ENCODE measurements at regions not wholly inside any gene's neighbourhood (a gene's known extent, or its start where the extent isn't known, plus 50 kb on each side); places are given as distances from the start of the nearest gene placed in this dataset.

DNA sequence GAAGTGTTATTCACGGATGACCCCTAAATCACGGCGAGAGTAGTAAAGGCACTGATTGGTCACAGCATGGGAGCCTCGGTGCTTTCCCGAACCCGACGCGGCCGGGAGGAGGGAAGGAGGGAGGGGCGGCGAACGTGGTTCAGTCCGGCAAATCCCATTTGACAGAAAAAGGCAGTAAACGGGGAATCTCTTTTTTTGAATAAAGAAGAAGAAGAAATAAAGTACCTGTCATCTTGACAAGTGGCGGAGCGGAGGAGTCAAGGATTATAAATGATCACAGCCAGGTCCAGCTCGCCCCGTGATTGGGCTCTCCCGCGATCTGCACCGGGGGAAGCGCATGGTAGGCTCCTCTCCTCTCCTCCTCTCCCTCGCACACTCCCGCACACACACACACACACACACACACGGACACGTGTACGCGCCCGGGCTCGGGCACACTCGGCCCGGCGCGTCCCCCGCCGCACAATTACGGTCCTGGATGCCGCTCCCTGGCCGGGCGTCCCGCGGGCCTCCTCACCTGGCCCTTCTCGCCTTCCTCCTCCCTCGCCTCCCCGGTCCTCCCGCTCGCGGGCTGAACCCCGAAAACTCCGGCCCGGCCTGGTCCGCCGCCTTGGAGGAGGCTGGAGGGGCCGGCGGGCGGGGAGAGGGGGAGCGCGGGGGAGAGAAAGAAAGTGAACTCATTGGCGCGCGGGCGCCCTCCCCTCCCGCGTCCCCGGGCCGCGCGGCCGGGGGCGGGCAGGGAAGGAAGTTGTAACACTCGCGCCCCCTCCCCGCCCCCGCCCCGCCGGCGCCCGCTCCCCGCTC is 99.2 kb upstream of the TENM3 start:
- DNase-seq (ENCODE audit: low spot score) = no peak

DNA sequence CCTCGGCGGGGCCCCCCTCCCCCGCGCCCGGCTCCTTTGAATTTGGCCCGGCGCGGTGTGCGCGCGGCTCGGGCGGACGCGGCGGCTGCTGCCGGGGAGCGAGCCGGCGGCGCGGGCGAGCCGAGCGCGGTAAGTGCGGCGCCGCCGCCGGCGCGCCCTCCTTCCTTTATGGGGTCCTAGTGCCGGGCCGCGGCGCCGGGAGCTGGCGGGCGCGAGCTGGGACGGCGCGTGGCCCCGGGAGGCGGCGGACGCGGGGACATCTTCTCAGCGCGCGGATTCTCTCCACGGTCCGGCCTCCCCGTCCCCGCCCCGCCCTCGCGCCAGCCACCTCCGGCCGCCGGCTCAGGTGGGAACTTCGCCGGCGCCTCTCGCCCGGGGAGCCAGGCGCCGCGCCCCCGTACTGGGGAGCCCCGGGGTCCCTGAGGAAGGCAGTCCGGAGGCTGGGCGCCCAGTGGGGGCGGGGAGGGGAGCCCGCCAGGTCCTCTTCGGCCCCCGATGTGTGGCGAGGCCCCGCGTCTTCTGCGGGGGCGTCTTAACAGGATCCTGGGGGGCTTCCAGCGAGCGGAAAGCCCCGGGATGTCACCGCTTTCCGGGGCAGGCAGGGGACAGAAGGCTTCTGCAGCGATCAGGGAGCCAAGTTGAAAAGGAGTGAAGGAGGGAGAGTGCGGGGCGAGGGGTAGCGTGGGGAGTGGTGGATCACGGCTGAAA is 98.4 kb upstream of the TENM3 start:
- no peak for DNase-seq (ENCODE audit: low spot score)

DNA sequence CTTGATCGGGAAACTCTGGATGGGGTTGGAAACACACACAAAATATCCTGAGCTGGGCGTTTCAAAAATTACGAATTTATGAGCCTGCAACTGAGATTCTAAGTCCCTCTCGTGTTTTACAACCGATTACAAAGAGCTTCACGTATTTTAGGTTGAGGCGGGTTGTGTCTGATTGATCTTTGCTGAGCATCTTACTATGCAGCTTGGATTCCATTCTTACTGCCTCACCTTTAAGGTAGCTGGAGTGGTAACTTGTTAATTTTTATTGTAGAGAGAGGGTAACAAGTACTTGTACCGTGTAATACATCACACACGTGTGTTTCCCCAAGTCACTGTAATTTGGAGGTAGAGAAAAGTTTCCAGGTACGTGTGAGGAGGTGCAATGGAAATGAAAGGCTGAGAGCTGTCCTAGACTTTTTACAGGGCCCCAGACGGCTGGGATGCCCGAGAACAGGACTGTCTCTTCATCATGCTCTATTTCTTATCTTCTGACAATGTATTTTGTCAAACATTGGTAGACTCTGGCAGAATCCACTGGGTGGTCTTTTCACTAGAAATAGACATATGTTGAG is 97.8 kb upstream of the TENM3 start:
- DNase-seq (ENCODE audit: low spot score) = no peak

GRCh38 chr4:182147391-182147790 is 95.8 kb upstream of the TENM3 start:
- no peak for DNase-seq (ENCODE audit: low spot score)

DNA sequence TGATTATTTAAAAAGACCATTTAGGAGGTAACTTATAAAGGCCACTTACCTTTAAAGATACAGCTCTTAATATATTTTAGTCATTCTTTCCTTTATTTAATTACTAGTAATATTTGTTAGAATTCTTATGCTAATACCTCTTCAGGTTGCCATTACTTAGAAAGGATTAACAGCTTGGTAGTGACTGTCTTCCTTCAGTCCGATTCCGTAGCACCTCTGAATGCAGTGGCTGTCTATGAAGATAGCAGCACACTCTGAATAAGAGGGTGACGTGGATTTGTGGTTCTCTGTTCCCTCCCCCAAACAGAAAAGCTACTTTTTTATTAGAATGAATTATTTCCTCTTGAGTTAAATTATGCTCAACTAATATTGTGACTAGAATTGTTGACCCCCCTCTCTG is 92.6 kb upstream of the TENM3 start:
- no peak for DNase-seq (ENCODE audit: low spot score)

GRCh38 chr4:182155806-182156205 is 87.4 kb upstream of the TENM3 start:
- DNase-seq (ENCODE audit: low spot score) = no peak

GRCh38 chr4:182163180-182163579 is 80.0 kb upstream of the TENM3 start:
- DNase-seq (ENCODE audit: low spot score) = no peak

DNA sequence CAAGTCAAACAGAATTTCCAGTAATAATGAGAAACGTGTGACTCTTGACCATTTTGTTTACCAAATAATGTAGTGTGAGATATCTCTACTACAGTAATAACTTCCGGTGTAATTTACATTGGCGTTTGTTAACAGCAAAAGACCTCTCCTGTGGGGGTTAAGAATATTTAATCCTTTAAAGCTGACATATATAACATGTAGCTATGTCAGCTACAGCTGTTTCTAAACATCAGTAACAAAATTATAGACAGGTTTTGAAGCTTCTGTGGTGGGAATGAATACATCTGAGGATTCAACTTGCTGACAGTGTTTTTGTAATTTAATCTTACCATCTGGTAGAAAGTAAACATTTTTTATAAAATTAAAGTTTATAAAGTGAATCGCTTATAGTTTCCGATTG is 73.6 kb upstream of the TENM3 start:
- DNase-seq (ENCODE audit: low spot score) = no peak

GRCh38 chr4:182169987-182170386 is 73.2 kb upstream of the TENM3 start:
- DNase-seq (ENCODE audit: low spot score) = no peak

- DNase-seq (ENCODE audit: low spot score) = no peak
Observed at GRCh38 chr4:182170417-182170935, 72.7 kb upstream of the TENM3 start.

- DNase-seq (ENCODE audit: low spot score) = no peak
Observed at GRCh38 chr4:182174979-182175378, 68.2 kb upstream of the TENM3 start.

DNA sequence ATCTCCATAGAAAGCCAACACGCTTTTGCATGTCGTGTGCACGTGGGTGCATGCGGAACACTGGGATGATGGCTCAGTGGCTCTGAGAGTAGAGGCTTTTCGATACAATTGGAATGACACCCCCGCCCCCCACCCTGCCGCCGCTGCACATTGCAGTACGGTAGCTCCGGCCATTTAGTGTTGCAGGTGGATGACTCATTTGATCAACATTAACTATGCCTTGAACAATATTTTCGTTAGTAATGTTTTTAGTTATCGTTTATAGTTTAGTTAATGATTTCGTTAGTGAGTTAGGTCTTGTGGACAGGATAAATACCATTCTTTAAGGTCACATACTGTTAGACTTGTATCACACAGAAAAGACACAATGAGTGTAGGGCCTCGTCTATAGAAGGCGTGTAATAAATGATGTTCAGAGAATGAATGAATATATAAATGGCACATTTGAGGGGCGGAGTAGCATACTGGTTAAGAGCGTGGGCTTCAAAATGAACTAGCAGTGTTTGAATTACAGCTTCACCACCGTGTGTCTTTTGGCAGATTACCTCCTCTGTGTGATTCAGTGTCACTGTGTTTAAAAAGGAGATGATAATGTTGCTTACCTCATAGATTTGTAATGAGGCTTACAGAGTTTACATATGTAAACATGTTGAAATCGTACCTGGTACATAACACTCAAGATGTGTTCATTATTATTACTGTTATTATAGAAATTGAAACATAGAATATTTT is 67.2 kb upstream of the TENM3 start:
- DNase-seq (ENCODE audit: low spot score) = no peak

- DNase-seq (ENCODE audit: low spot score) = no peak
Observed at GRCh38 chr4:182177166-182177565, 66.0 kb upstream of the TENM3 start.

DNA sequence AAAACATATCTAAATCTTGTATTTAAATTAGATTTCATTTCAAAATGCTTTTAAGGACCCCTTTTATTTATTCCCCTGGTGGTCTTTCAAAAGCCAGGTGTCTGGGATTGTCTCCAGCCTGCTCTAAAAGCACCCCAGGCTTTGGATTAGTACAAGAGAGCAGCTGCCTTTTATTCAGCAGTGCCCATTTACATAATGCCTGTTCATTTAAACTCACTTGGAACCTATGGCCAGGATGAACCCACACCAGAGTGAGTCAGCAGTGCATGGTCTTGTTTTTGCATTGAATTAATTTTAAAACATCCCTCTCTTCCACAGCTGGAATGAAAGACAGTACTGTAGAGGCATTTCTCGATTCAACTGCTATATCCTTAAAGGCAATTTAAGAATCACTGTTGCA is 64.1 kb upstream of the TENM3 start:
- peak; percentile 17 for DNase-seq (ENCODE audit: low spot score)

DNA sequence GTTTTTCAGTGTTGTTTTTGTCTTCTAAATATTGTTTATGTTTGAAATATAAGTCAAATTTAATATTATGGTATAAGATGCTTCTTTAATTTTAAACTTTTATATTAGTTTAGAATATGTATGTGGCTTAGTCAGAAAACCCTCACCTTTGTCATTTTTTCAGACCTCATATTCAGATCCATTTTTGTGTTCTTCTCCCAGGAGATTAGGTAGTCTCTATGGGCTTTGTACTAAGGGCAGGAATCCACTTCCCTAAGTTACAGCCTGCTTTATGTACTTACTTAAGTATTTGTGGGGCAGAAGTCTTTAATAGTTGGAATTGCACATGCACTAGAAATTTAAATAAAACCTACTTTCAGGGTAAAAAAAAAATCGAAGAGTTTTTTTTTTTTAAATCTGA is 63.5 kb upstream of the TENM3 start:
- no peak for DNase-seq (ENCODE audit: low spot score)

DNA sequence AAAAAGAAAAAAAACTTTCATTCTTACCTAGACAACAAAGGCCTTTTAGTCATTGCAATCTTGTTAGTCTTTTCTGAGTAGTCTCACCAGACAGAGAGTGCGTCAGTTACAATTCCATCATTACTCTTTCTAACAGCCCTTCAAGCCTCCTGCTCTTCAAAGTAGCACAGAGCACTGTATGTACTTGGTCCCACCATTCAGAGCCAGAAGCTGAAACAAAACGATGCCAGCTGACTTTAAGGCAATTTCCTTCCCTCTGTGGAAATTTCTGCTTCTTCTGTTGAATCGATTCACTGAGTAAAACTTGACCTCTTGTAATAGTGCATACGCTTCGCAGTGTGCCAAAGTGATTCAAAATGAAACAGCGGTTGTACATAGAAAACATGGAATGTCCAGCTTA is 57.7 kb upstream of the TENM3 start:
- no peak for DNase-seq (ENCODE audit: low spot score)

- DNase-seq (ENCODE audit: low spot score) = no peak
Observed at GRCh38 chr4:182187674-182188073, 55.5 kb upstream of the TENM3 start.

GRCh38 chr4:182188622-182189021 is 54.6 kb upstream of the TENM3 start:
- DNase-seq (ENCODE audit: low spot score) = no peak

- DNase-seq (ENCODE audit: low spot score) = no peak
Observed at GRCh38 chr4:182189103-182189878, 53.9 kb upstream of the TENM3 start.

GRCh38 chr4:182190306-182190705 is 52.9 kb upstream of the TENM3 start:
- no peak for DNase-seq (ENCODE audit: low spot score)

GRCh38 chr4:182192511-182193181 is 50.6 kb upstream of the TENM3 start:
- no peak for DNase-seq (ENCODE audit: low spot score)
